IMR-90 (cell line): ENCODE measurements at regions not wholly inside any gene's neighbourhood (a gene's known extent, or its start where the extent isn't known, plus 50 kb on each side); places are given as distances from the start of the nearest gene placed in this dataset.

Experiments
- ATAC-seq: fragments of 200-7000 bp; cut with Tn5 transposase; 2 replicates; pipeline ENCODE4 v1.9.1; 2020; ENCODE audit warnings: low read depth, mild to moderate bottlenecking, moderate library complexity
- BruUV-seq: library from RNA; stranded (reverse); fragments of 400-500 nt; replicated peaks from 2 replicates; lab custom pipeline; 2021; lab: Mats Ljungman, UMichigan
- CTCF ChIA-PET: fragments of 300-600 bp; formaldehyde crosslinking; extraction: SDS; loops from one replicate; lab custom pipeline; 2021; ENCODE audit warnings: antibody characterized with exemption; lab: Yijun Ruan, JAX
- POLR2A ChIA-PET: fragments of 300-600 bp; sonication (Branson Sonifier 250); formaldehyde crosslinking; loops from one replicate; lab custom pipeline; 2022; ENCODE audit warnings: antibody characterized with exemption; ENCODE audit not compliant: unreplicated experiment; lab: Charles Lee
- DNase-seq: peaks from one replicate; pipeline ENCODE4 v3.0.0; 2013
- H2AFZ ChIP-seq: replicated peaks from 2 replicates; pipeline ENCODE3; 2013; ENCODE audit warnings: low read length, mild to moderate bottlenecking; ENCODE audit not compliant: poor library complexity
- H2AK5ac ChIP-seq: 2 replicates; pipeline ENCODE4 v1.6.1; 2013; ENCODE audit warnings: low read depth, low read length, inconsistent platforms
- H2AK9ac ChIP-seq: replicated peaks from 2 replicates; pipeline ENCODE3; 2013; ENCODE audit warnings: mild to moderate bottlenecking, low read depth, low read length, moderate library complexity; ENCODE audit not compliant: poor library complexity
- H2BK120ac ChIP-seq: 2 replicates; pipeline ENCODE4 v1.6.1; 2013; ENCODE audit warnings: low read depth, low read length, inconsistent platforms
- H2BK15ac ChIP-seq: 3 replicates; pipeline ENCODE4 v1.6.1; 2013; ENCODE audit warnings: low read depth, low read length, inconsistent platforms
- H2BK20ac ChIP-seq: 2 replicates; pipeline ENCODE4 v1.6.1; 2013; ENCODE audit warnings: low read depth, mild to moderate bottlenecking, inconsistent platforms, low read length, moderate library complexity
- H2BK5ac ChIP-seq: 2 replicates; pipeline ENCODE4 v1.6.1; 2013; ENCODE audit warnings: mild to moderate bottlenecking, low read depth, low read length, inconsistent platforms; ENCODE audit not compliant: poor library complexity, severe bottlenecking
- H3K14ac ChIP-seq: replicated peaks from 2 replicates; pipeline ENCODE4 v1.6.1; 2013; ENCODE audit warnings: low read depth, low read length, inconsistent platforms
- H3K18ac ChIP-seq: 2 replicates; pipeline ENCODE4 v1.6.1; 2013; ENCODE audit warnings: low read depth, low read length, control low read depth
- H3K23ac ChIP-seq: 2 replicates; pipeline ENCODE4 v1.6.1; 2013; ENCODE audit warnings: low read depth, low read length, inconsistent platforms
- H3K27ac ChIP-seq: 2 replicates; pipeline ENCODE4 v1.5.1; 2013; ENCODE audit warnings: mild to moderate bottlenecking, control low read depth, low read length; ENCODE audit not compliant: insufficient read depth
- H3K27me3 ChIP-seq: 2 replicates; pipeline ENCODE4 v1.6.1; 2013; ENCODE audit warnings: low read length; ENCODE audit not compliant: control insufficient read depth, insufficient read depth
- H3K36me3 ChIP-seq: 2 replicates; pipeline ENCODE4 v1.6.1; 2013; ENCODE audit warnings: low read length, mixed read lengths; ENCODE audit not compliant: control insufficient read depth, insufficient read depth
- H3K4ac ChIP-seq: 2 replicates; pipeline ENCODE4 v1.6.1; 2013; ENCODE audit warnings: low read depth, low read length, inconsistent platforms
- H3K4me1 ChIP-seq: 2 replicates; pipeline ENCODE4 v1.6.1; 2013; ENCODE audit warnings: low read length, mixed read lengths; ENCODE audit not compliant: control insufficient read depth, insufficient read depth
- H3K4me2 ChIP-seq: 2 replicates; pipeline ENCODE4 v1.6.1; 2013; ENCODE audit warnings: low read depth, mild to moderate bottlenecking, control low read depth, low read length, moderate library complexity
- H3K4me3 ChIP-seq: 2 replicates; pipeline ENCODE4 v1.5.1; 2013; ENCODE audit warnings: low read depth, mild to moderate bottlenecking, control low read depth, low read length, moderate library complexity; ENCODE audit not compliant: insufficient read depth
- H3K56ac ChIP-seq: 2 replicates; pipeline ENCODE4 v1.6.1; 2013; ENCODE audit warnings: low read length, inconsistent platforms; ENCODE audit not compliant: insufficient read depth; ENCODE audit errors: extremely low read depth
- H3K79me1 ChIP-seq, 2 experiments: 2 replicates each; pipeline ENCODE4 v1.6.1; 2013; ENCODE audit warnings: low read length in 2 of 2, inconsistent platforms in 1 of 2, low read depth in 1 of 2
- H3K9ac ChIP-seq: 2 replicates; pipeline ENCODE4 v1.6.1; 2013; ENCODE audit warnings: low read depth, low read length, control low read depth
- H3K9me1 ChIP-seq: 2 replicates; pipeline ENCODE4 v1.6.1; 2013; ENCODE audit warnings: low read length, inconsistent platforms; ENCODE audit not compliant: insufficient read depth
- H3K9me3 ChIP-seq: 2 replicates; pipeline ENCODE4 v1.6.1; 2013; ENCODE audit warnings: low read length; ENCODE audit not compliant: control insufficient read depth, insufficient read depth
- H4K20me1 ChIP-seq: 2 replicates; pipeline ENCODE4 v1.6.1; 2013; ENCODE audit warnings: low read length, inconsistent platforms; ENCODE audit not compliant: insufficient read depth
- H4K5ac ChIP-seq: 2 replicates; pipeline ENCODE4 v1.6.1; 2013; ENCODE audit warnings: mild to moderate bottlenecking, low read depth, low read length, control low read depth
- H4K8ac ChIP-seq, 2 experiments: 2 replicates each; pipeline ENCODE4 v1.6.1; 2013; ENCODE audit warnings: low read depth in 2 of 2, low read length in 2 of 2, control low read depth in 1 of 2, inconsistent platforms in 1 of 2
- H4K91ac ChIP-seq: 2 replicates; pipeline ENCODE4 v1.6.1; 2013; ENCODE audit warnings: low read depth, low read length, inconsistent platforms; ENCODE audit not compliant: insufficient read depth
- CEBPB ChIP-seq: IDR thresholded peaks from 2 replicates; pipeline ENCODE4 v1.6.1; 2012; ENCODE audit warnings: low read depth, low read length, improper control_type of control experiment
- FOS ChIP-seq: fragments of 150-350 bp; IDR thresholded peaks from 2 replicates; pipeline ENCODE4 v1.6.1; 2016; ENCODE audit warnings: low read depth, low read length
- WGBS, 2 experiments: methylation state at CpG; one replicate each; pipeline versions ENCODE4 v1.1.5 to v1.1.7; 2013; ENCODE audit warnings: missing lambda C conversion rate in 2 of 2; ENCODE audit not compliant: insufficient read length in 1 of 2; ENCODE audit errors: extremely low coverage in 2 of 2; 5-methylcytosine and 5-hydroxymethylcytosine counted together
- dilution Hi-C: fragments of 300-500 bp; cut with HindIII; formaldehyde crosslinking; loops from one replicate; pipeline ENCODE4 v1.14.3; 2018; ENCODE audit warnings: low sequenced_read_pairs; ENCODE audit not compliant: unreplicated experiment
- in situ Hi-C: fragments of 300-500 bp; cut with MboI; formaldehyde crosslinking; loops from 3 replicates; pipeline ENCODE4 v1.14.3; 2019; ENCODE audit warnings: low sequenced_read_pairs, inconsistent platforms, mixed read lengths
- intact Hi-C: fragments of 100-400 bp; cut with micrococcal nuclease; formaldehyde crosslinking; loops from 2 replicates; pipeline ENCODE4 v1.10.0; 2022

GRCh38 chr5:58048185-58048925 is 411.5 kb downstream of the PLK2 start:
- no CpG with 5 or more reads among the region's 4 CpGs for WGBS, 2 experiments
- intact Hi-C loops (no loop called here), dilution Hi-C loops (no loop called here), in situ Hi-C loops (no loop called here)
- Histone ChIP-seq H3K27ac (no peak overlapping the region), H3K18ac (no peak overlapping the region), H3K4me3 (no peak overlapping the region), H3K4ac (no peak overlapping the region), H2BK20ac (no peak overlapping the region), H2BK120ac (no peak overlapping the region), H2BK5ac (no peak overlapping the region), H3K56ac (no peak overlapping the region), H2AK9ac (no peak overlapping the region), H3K9me1 (no peaks in the 10 kb centered on the region), H3K23ac (no peak overlapping the region), H3K27me3 (no peaks in the 10 kb centered on the region), H4K20me1 (no peaks in the 10 kb centered on the region), H3K9ac (no peak overlapping the region), H3K14ac (no peak overlapping the region), H3K9me3 (no peaks in the 10 kb centered on the region), H2AFZ (no peak overlapping the region), H3K4me1 (no peaks in the 10 kb centered on the region; the same call in 1 of the 2 replicates), H3K36me3 (no peaks in the 10 kb centered on the region), H2AK5ac (no peak overlapping the region), H4K5ac (no peak overlapping the region), H4K8ac (no peak overlapping the region), H3K79me1 (no peaks in the 10 kb centered on the region), H4K91ac (no peak overlapping the region), H2BK15ac (no peak overlapping the region), H3K4me2 (no peak overlapping the region)
- ChIA-PET CTCF (no interaction called here), POLR2A (no interaction called here)
- no TSS peak for BruUV-seq
- ATAC-seq = no peak
- TF ChIP-seq CEBPB (0 out of 2 replicates have a peak, but pooled peaks have one; percentile 13), FOS (no peak)
- DNase-seq = no peak
